ENCODE measurements at regions not wholly inside any gene's neighbourhood (a gene's known extent, or its start where the extent isn't known, plus 50 kb on each side); places are given as distances from the start of the nearest gene placed in this dataset.

DNA sequence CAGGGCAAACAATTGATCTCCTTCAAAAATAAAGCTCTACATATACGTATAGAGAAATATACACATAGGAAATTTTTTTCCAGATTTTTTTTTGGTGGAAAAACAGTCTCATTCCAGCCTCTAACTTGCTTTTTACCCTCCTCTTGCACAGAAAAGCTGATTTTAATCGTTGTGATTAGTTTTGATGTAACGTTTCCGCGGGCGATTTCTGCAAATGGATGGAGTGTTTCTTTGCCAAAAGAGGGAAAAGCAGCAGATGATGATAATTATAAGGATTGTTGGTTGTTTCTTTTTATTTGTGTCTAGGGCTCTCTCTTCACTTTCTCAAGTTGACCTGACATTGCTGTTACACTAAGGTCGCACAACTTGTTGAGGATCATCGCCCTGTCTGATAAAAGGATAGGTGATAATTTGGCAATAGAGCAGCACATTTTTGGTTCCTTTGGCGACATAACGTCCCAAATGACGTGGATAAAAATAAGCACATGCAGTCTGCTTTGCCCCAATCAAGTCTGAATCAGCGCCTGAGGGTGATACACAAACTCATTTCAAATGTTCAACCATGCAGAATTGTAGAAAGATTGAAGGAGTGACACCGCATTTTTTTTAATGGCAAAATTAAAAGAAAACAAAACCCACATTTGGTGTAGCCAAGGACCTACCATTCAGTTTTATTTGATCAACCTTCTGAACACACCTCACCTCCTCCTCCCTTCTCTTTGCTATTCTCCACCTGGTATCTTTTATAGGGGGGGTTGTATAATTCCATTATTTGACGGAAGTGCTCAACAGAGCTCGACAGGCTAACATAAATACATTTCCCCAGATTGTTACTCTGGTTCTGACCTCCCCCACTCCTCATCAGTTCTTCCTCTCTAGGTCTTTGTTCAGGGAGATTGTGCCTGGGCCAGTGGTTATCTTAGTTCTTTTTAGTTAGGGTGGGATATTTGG lies 109.6 kb upstream of the KCTD1 start:
- Mint-ChIP-seq H3K36me3 (peaks cover 0 to 6% (median 4%) of the 10 kb centered on the region in 5 donors), H3K9me3 (peaks cover 0 to under 1% (median 0%) of the 10 kb centered on the region in 11 donors), H3K4me1 (peaks cover 7 to 20% (median 15%) of the 10 kb centered on the region in 7 donors), H3K27me3 (peaks cover 61 to 75% (median 65%) of the 10 kb centered on the region in 5 donors), H3K27ac (no peak overlapping the region), H3K4me3 (peak overlapping the region; percentile 68 to 84 (median 79))
- ChIA-PET POLR2A (no interaction called here), CTCF (no interaction called here)
- H3K27ac ChIP-seq (ENCODE audit: low read depth, low read length) = no peak overlapping the region
- H3K27me3 ChIP-seq (ENCODE audit: control insufficient read depth in 2 of 2, insufficient read depth in 2 of 2, low read length in 2 of 2) = peaks cover 0 to 4% of the 10 kb centered on the region in 2 donors
- ATAC-seq = no peak
- no peak overlapping the region for H3K4me3 ChIP-seq (ENCODE audit: low read length)
- no peaks in the 10 kb centered on the region for H3K9me3 ChIP-seq (ENCODE audit: control insufficient read depth in 2 of 3, low read length in 3 of 3)
- DNase-seq = no peak
- intact Hi-C loops (cut with micrococcal nuclease) = loop anchor here in 1 of 2 donors (5.0 to 10.0 kb wide), 2 partner anchors 111 to 1303 kb away; partner anchors contain the start of genes KCTD1 and ZNF521
- H3K36me3 ChIP-seq (ENCODE audit: control insufficient read depth in 2 of 3, insufficient read depth in 3 of 3, low read length in 3 of 3) = no peaks in the 10 kb centered on the region
- no peaks in the 10 kb centered on the region for H3K4me1 ChIP-seq (ENCODE audit: control insufficient read depth in 2 of 2, insufficient read depth in 2 of 2, low read length in 2 of 2)

- ChIA-PET POLR2A (no interaction called here), CTCF (no interaction called here)
- Mint-ChIP-seq H3K4me1 (peaks cover 7 to 20% (median 15%) of the 10 kb centered on the region in 7 donors), H3K27ac (no peak overlapping the region), H3K36me3 (peaks cover 0 to 6% (median 4%) of the 10 kb centered on the region in 5 donors), H3K9me3 (peaks cover 0 to 2% (median 0%) of the 10 kb centered on the region in 11 donors), H3K4me3 (peak overlapping the region; percentile 68 to 84 (median 79)), H3K27me3 (peaks cover 67 to 79% (median 72%) of the 10 kb centered on the region in 5 donors)
- Histone ChIP-seq H3K4me3 (ENCODE audit: low read length) (no peak overlapping the region), H3K27me3 (ENCODE audit: control insufficient read depth in 2 of 2, insufficient read depth in 2 of 2, low read length in 2 of 2) (peaks cover 0 to 4% of the 10 kb centered on the region in 2 donors), H3K27ac (ENCODE audit: low read depth, low read length) (no peak overlapping the region), H3K9me3 (ENCODE audit: control insufficient read depth in 2 of 3, low read length in 3 of 3) (no peaks in the 10 kb centered on the region), H3K4me1 (ENCODE audit: control insufficient read depth in 2 of 2, insufficient read depth in 2 of 2, low read length in 2 of 2) (no peaks in the 10 kb centered on the region), H3K36me3 (ENCODE audit: control insufficient read depth in 2 of 3, insufficient read depth in 3 of 3, low read length in 3 of 3) (no peaks in the 10 kb centered on the region)
- intact Hi-C loops (cut with micrococcal nuclease) = loop anchor here in 1 of 2 donors (5.0 to 10.0 kb wide), 2 partner anchors 110 to 1302 kb away; partner anchors contain the start of genes KCTD1 and ZNF521
- DNase-seq = peak in 2 of 9 donors; percentile 13 to 40
- peak; percentile 73 for ATAC-seq
These were observed 108.7 kb upstream of the KCTD1 start for GRCh38 chr18:26656944-26657536.

DNA sequence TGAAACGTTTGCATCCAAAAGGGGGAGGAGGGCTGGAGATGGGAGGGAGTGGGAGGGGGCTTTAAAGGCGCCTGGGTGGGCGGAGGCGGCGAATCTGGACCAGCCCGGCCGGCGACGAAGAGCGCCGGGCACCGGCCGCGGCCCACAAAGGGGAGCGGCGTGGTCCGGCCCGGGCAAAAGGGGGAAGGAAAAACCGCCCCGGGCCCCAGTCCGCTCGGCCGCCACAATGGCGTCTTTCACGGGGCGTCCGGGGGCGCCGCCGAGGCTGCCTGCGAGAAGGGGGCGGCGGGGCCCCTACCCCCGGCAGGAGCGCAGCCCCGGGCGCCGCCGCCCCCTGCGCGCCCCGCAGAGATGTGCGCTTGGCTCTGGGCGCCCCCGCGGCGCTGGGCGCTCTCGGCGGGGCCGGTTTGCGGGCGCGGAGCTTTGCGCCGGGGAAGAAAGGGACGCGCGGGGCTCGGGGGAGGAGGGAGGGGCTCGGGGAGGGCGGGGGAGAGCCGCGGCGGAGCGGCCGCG lies 108.1 kb upstream of the KCTD1 start:
- Mint-ChIP-seq H3K36me3 (peaks cover 0 to 6% (median 4%) of the 10 kb centered on the region in 5 donors), H3K27ac (no peak overlapping the region), H3K4me1 (peaks cover 7 to 20% (median 15%) of the 10 kb centered on the region in 7 donors), H3K9me3 (peaks cover 0 to 2% (median 0%) of the 10 kb centered on the region in 11 donors), H3K4me3 (peak overlapping the region in 4 of 10 donors; percentile 20 to 64 (median 40)), H3K27me3 (peaks cover 67 to 81% (median 72%) of the 10 kb centered on the region in 5 donors)
- Histone ChIP-seq H3K36me3 (ENCODE audit: control insufficient read depth in 2 of 3, insufficient read depth in 3 of 3, low read length in 3 of 3) (no peaks in the 10 kb centered on the region), H3K27me3 (ENCODE audit: control insufficient read depth in 2 of 2, insufficient read depth in 2 of 2, low read length in 2 of 2) (peaks cover 0 to 4% of the 10 kb centered on the region in 2 donors), H3K9me3 (ENCODE audit: control insufficient read depth in 2 of 3, low read length in 3 of 3) (no peaks in the 10 kb centered on the region), H3K4me3 (ENCODE audit: low read length) (no peak overlapping the region), H3K4me1 (ENCODE audit: control insufficient read depth in 2 of 2, insufficient read depth in 2 of 2, low read length in 2 of 2) (no peaks in the 10 kb centered on the region), H3K27ac (ENCODE audit: low read depth, low read length) (no peak overlapping the region)
- POLR2A ChIA-PET = no interaction called here
- intact Hi-C loops (cut with micrococcal nuclease) = loop anchor here in 1 of 2 donors (5.0 to 10.0 kb wide), 2 partner anchors 109 to 1302 kb away; partner anchors contain the start of genes KCTD1 and ZNF521
- no peak for DNase-seq
- CTCF ChIA-PET = no interaction called here
- peak; percentile 48 for ATAC-seq

GRCh38 chr18:26655525-26656430 lies 107.4 kb upstream of the KCTD1 start:
- H3K27me3 Mint-ChIP-seq = peaks cover 69 to 85% (median 79%) of the 10 kb centered on the region in 5 donors
- no peak overlapping the region for H3K27ac Mint-ChIP-seq
- no peak overlapping the region for H3K4me3 ChIP-seq (ENCODE audit: low read length)
- DNase-seq = no peak
- peak overlapping the region; percentile 18 to 64 (median 35) for H3K4me3 Mint-ChIP-seq
- POLR2A ChIA-PET = no interaction called here
- peaks cover 0 to 6% (median 4%) of the 10 kb centered on the region in 5 donors for H3K36me3 Mint-ChIP-seq
- peaks cover 0 to 2% (median 0%) of the 10 kb centered on the region in 11 donors for H3K9me3 Mint-ChIP-seq
- H3K27me3 ChIP-seq (ENCODE audit: control insufficient read depth in 2 of 2, insufficient read depth in 2 of 2, low read length in 2 of 2) = peaks cover 0 to 4% of the 10 kb centered on the region in 2 donors
- no peaks in the 10 kb centered on the region for H3K9me3 ChIP-seq (ENCODE audit: control insufficient read depth in 2 of 3, low read length in 3 of 3)
- intact Hi-C loops (cut with micrococcal nuclease) = loop anchor here in 1 of 2 donors (5.0 to 10.0 kb wide), 2 partner anchors 108 to 1301 kb away; partner anchors contain the start of genes KCTD1 and ZNF521
- ATAC-seq = peak; percentile 24
- no peaks in the 10 kb centered on the region for H3K4me1 ChIP-seq (ENCODE audit: control insufficient read depth in 2 of 2, insufficient read depth in 2 of 2, low read length in 2 of 2)
- peaks cover 7 to 20% (median 15%) of the 10 kb centered on the region in 7 donors for H3K4me1 Mint-ChIP-seq
- no peak overlapping the region for H3K27ac ChIP-seq (ENCODE audit: low read depth, low read length)
- CTCF ChIA-PET = no interaction called here
- no peaks in the 10 kb centered on the region for H3K36me3 ChIP-seq (ENCODE audit: control insufficient read depth in 2 of 3, insufficient read depth in 3 of 3, low read length in 3 of 3)

DNA sequence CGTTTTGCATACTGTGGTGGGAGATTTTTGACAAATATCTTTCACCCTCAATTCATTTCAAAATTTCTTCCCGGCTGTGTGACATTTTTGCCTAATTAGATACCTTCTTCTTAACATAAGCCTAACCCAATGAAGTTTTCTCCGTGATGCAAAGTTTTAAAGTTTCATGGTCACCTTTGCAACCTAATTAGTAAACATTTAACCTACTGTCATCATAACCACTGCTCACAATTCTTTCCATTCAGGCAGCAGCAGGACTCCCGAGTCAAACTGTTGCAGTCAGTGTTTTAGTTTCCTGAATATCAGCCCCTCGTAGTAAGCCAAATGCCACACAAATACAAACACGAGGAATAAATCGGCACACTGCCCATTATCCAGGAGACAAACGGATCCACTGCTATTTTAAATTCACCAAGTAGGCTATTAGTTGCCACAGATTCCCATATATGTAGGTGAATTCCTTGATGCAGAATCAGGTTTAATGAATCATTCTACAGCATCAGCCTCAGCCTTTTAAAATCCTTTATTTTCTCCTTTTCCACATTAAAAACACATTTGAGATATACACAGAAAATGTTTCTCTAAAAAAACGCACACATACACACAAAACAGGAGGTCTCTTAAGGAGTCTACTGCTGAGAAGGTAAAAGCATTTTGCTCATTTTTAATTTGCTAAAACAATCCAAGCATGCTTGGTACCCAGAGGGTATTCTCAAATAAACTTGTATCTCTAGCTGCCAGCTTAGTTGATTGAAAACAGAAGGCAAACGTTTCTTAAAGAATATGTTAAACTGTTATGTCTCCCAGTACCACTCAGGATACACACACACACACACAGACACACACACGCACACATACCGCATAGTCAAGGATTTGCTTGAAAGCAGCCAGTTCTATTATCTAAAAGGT lies 106.5 kb upstream of the KCTD1 start:
- Mint-ChIP-seq H3K4me3 (peak overlapping the region; percentile 17 to 64 (median 34)), H3K4me1 (peaks cover 7 to 20% (median 15%) of the 10 kb centered on the region in 7 donors), H3K27me3 (peaks cover 71 to 87% (median 81%) of the 10 kb centered on the region in 5 donors), H3K36me3 (peaks cover 0 to 6% (median 4%) of the 10 kb centered on the region in 5 donors), H3K27ac (no peak overlapping the region), H3K9me3 (peaks cover 0 to 2% (median 0%) of the 10 kb centered on the region in 11 donors)
- H3K27me3 ChIP-seq (ENCODE audit: control insufficient read depth in 2 of 2, insufficient read depth in 2 of 2, low read length in 2 of 2) = peaks cover 0 to 4% of the 10 kb centered on the region in 2 donors
- H3K4me3 ChIP-seq (ENCODE audit: low read length) = no peak overlapping the region
- no peak for DNase-seq
- ChIA-PET CTCF (no interaction called here), POLR2A (no interaction called here)
- no peaks in the 10 kb centered on the region for H3K9me3 ChIP-seq (ENCODE audit: control insufficient read depth in 2 of 3, low read length in 3 of 3)
- H3K27ac ChIP-seq (ENCODE audit: low read depth, low read length) = no peak overlapping the region
- ATAC-seq = peak; percentile 18
- no peaks in the 10 kb centered on the region for H3K4me1 ChIP-seq (ENCODE audit: control insufficient read depth in 2 of 2, insufficient read depth in 2 of 2, low read length in 2 of 2)
- H3K36me3 ChIP-seq (ENCODE audit: control insufficient read depth in 2 of 3, insufficient read depth in 3 of 3, low read length in 3 of 3) = no peaks in the 10 kb centered on the region
- intact Hi-C loops (cut with micrococcal nuclease) = loop anchor here in 1 of 2 donors (5.0 to 10.0 kb wide), 2 partner anchors 108 to 1300 kb away; partner anchors contain the start of genes KCTD1 and ZNF521

Data from naive thymus-derived CD4-positive, alpha-beta T cell (primary cell).